ENCODE measurements at regions not wholly inside any gene's neighbourhood (a gene's known extent, or its start where the extent isn't known, plus 50 kb on each side); places are given as distances from the start of the nearest gene placed in this dataset.

GRCh38 chr2:150887926-150888325, 373.7 kb downstream of the RBM43 start:
- no peak for DNase-seq

- DNase-seq: no peak
Observed at GRCh38 chr2:150885774-150886386, 375.8 kb downstream of the RBM43 start.

- no peak for DNase-seq
Observed at GRCh38 chr2:150885236-150885635, 376.4 kb downstream of the RBM43 start.

- no peak for DNase-seq
Observed at GRCh38 chr2:150883613-150883895, 378.1 kb downstream of the RBM43 start.

- DNase-seq: no peak
Observed at GRCh38 chr2:150882751-150883612, 378.7 kb downstream of the RBM43 start.

- DNase-seq: no peak
Observed at GRCh38 chr2:150880986-150881385, 380.7 kb downstream of the RBM43 start.

- DNase-seq: no peak
Observed at GRCh38 chr2:150878356-150878755, 383.3 kb downstream of the RBM43 start.

- no peak for DNase-seq
Observed at GRCh38 chr2:150876251-150876950, 385.3 kb downstream of the RBM43 start.

- no peak for DNase-seq
Observed at GRCh38 chr2:150873396-150873772, 385.9 kb upstream of the RND3 start.

GRCh38 chr2:150872756-150873395, 385.4 kb upstream of the RND3 start:
- DNase-seq: no peak

GRCh38 chr2:150866431-150866830, 379.0 kb upstream of the RND3 start:
- peak; percentile 39 for DNase-seq

GRCh38 chr2:150863691-150864090, 376.2 kb upstream of the RND3 start:
- DNase-seq: no peak

GRCh38 chr2:150860301-150860700, 372.8 kb upstream of the RND3 start:
- no peak for DNase-seq

GRCh38 chr2:150859877-150860276, 372.4 kb upstream of the RND3 start:
- DNase-seq: no peak

- DNase-seq: no peak
Observed at GRCh38 chr2:150859162-150859561, 371.7 kb upstream of the RND3 start.

- no peak for DNase-seq
Observed at GRCh38 chr2:150858382-150858781, 370.9 kb upstream of the RND3 start.

GRCh38 chr2:150856596-150857281, 369.3 kb upstream of the RND3 start:
- no peak for DNase-seq

- DNase-seq: no peak
Observed at GRCh38 chr2:150853263-150853662, 365.8 kb upstream of the RND3 start.

- no peak for DNase-seq
Observed at GRCh38 chr2:150850641-150851040, 363.2 kb upstream of the RND3 start.

GRCh38 chr2:150847578-150847977, 360.1 kb upstream of the RND3 start:
- DNase-seq: no peak

GRCh38 chr2:150846691-150847090, 359.2 kb upstream of the RND3 start:
- no peak for DNase-seq

GRCh38 chr2:150832686-150833085, 345.2 kb upstream of the RND3 start:
- DNase-seq: no peak

GRCh38 chr2:150824118-150824517, 336.7 kb upstream of the RND3 start:
- no peak for DNase-seq

Data from NCI-H2171 treated with DMSO at 0.1 percent for 48 hours (cell line).